Right forelimb (tissue), 1 donor: ENCODE measurements at regions not wholly inside any gene's neighbourhood (a gene's known extent, or its start where the extent isn't known, plus 50 kb on each side); places are given as distances from the start of the nearest gene placed in this dataset.
A peak's percentile ranks its signal among the peaks of the same experiment; 100 is the strongest.
"Not testable (repeated sequence)": the region's sequence is repeated elsewhere in the genome, so short reads cannot be mapped to it uniquely, and the experiment has no call there.

Source experiments
- DNase-seq: peaks from one replicate; pipeline ENCODE4 v3.0.0-alpha.2; 2018

DNA sequence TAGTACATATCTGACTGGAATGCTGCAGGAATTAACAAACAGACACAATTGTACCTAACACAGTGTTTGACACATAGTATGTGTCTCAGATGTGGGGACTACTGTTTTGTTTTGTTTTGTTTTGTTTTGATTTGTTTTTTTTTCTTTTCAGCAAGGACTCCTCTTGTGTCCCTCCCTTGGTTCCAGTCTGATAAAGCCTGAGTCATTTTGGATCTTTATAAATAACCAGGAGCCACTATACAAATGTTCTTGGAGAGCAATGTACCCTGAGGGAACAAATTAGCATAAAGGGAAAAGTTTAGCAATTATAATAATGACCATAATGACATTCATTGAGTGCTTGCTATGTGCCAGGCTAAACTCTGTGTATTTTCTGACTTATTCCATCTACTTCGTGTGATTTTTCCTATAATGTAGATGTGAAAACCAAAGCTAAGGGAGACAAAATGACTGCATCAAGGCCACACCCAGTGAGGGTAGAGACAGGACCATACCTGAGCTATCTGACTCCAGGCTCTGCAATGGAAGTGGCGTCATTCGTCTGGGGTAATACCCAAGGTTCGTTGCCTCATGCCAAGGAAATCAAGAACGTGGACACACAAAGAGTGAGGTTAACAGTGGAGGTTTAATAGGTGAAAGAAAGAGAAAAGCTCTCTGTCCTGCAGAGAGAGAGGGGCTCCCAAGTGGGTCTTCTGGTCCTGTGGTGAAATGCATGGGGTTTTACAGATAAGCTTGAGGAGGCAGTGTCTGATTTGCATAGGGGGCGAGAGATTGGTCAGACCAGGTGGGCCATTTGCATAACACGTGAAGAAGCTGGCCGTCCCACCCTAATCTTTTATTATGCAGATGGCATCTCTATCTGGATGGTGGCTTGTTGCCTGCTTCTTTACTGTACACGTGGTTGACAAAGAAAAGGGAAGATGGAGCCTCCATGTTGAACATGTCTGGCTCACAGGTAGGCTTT is 285.5 kb upstream of the SFSWAP start:
- DNase-seq: no peak

DNA sequence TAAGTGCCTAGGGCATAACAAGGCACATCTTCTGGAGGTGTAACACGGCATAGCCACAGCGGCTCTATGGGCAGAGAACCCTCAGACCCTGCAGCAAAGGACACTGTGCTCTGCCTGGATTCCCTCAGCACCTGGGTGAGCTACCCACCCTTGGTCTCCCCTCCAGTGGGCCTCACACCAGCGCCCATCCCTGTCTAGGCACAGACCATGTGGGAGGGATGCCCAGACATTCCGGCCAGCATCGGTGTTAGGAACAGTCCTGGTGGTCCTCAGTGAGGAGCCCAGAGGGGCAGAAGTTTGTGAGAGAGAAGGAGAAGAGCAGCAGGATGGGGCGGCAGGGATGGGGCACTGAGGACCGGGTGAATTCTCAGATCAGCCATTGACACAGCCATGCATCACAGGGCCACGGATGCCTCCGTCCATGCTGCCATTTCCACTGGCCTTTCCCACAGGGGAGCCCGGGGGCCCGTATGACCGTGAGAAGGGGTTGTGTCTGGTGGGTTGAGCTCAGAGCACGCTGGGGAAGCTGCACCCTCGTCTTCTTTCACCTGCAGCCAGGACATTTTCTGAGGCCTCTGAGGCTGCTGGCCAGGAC is 282.7 kb upstream of the SFSWAP start:
- DNase-seq: peak; percentile 25

- not testable (repeated sequence) for DNase-seq
Observed at GRCh38 chr12:131429221-131429620, 281.7 kb upstream of the SFSWAP start.

DNA sequence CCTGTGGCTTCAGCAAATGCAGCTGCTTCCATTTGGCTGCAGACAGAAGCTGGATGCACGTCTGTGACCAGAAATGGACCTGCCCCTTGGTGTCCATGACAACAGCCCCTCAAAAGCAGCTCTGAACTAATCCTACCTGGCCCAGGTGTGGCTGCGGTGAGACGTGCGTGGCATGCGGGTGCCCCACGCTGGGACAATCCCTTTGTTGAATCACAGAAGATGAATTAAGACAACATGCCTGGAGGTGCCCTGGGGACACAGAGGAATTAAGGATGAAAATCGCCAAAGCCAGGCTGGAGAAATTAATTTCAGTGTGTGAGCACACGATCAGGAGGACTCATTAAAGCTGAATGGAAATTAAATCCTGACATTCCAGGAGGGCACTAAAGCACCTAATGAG is 281.2 kb upstream of the SFSWAP start:
- DNase-seq: peak; percentile 3

DNA sequence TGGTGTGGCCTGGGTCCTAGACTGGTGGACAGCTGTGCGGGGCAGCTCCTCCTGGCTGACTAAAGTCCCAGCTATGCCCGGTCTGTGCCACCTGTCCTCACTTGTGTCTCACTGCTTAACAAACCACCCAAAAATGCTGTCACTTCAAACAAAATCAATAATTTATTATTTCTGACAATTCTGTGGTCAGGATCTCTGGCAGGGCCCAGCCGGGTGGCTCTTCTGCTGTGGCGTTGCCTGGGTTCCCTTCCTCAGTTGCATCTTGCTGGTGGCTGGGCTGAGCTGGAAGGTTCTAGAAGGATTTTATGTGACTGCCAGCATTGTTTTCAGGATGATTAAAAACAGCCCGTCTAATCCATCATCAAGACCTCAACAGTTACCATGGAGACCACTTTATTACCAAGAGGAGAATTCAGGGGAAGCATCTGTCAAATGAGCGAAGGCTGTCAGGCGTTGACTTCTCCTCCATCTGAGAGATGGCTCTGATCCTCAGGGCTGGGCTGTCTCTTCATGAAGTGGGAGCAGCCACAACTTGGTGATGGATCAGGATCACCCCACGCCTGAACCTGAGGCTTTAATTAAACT is 280.6 kb upstream of the SFSWAP start:
- DNase-seq: peak; percentile 35

DNA sequence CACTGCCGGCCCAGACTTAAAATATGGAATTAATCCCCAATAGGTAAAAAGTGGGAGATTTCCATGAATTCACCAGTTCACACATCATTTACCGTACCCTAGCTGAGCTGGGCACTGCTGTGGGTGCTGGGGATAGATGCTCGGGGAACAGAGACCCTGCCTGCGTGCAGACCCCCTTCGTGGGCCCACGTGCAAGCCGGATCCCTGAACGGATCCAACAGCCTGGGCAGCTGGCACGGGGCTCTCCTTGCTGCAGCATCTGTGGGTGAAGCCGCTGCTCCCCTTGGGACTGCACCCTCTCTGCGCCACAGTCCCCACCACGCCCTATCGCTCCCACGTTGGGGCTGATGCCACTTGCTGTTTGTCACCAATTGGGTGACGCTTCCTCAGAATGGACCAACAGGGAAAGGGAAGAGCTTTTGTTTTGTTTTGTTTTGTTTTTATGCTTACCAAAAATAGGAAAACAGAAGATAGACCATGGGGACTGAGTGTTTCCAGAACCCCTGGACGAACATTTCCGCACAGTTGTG is 279.7 kb upstream of the SFSWAP start:
- DNase-seq: peak; percentile 7

DNA sequence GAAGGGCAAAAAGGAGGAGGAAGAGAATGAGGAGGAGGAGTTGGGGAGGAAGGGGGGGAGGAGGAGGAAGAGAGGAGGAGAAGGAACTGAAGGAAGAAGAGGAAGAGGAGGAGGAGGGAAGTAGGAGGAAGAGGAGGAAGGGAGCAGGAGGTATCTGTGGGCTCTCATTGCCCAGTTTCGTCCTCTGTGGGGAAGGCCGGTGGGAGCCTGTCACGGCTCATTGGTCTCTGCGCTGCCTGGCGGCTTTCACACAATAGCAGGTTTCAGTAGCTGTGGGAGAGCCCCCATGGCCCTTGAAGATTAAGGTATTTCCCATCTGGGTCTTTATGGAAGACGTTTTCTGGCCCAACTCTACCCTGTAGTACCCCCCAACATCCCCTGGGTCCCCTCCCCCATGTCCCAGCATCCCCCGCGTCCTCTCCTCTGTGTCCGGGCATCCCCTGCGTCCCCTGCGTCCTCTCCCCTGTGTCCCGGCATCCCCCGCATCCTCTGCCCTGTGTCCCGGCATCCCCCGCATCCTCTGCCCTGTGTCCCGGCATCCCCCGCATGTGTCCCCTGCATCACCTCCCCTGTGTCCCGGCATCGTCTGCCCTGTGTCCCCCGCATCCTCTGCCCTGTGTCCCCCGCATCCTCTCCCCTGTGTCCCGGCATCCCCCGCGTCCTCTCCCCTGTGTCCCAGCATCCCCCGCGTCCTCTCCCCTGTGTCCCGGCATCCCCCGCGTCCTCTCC is 278.2 kb upstream of the SFSWAP start:
- peak; percentile 12 for DNase-seq

GRCh38 chr12:131434208-131435125 is 276.4 kb upstream of the SFSWAP start:
- DNase-seq: no peak

DNA sequence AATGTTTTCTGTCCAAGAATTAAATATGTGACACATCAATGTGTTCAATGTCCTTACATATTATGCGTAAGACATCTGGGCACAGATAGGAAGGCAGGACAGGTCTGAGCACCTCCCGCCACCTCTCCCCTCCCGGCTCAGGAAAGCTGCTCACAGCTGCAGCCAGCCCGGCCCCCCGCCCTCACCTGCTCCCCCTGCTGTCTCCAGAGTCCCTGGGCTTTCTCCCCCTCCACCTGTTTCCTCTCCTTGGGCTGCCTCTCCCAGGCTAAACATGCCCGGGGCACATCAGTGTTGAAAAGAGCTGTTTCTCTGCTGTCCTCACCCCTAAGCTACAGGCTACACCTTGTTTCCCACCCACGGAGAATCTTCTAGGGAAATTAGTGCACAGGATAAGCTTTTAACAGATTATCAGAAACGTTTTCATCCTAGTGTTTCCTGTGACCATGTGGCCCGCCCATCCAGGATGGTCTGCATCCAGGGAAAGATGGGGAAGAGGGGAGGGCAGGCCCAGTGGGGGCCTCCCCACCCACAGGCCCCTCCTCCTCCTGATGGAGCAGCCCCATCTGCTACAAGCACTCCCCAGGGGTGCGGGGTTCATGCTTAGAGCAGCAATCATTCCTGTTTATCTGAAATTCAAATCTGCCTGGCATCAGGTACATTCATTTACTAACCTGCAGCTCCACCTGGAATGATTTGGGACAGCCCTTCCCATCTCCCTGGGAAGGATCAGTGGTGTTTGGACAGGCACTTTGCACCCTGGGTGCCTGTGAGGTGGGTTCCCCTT is 273.8 kb upstream of the SFSWAP start:
- no peak for DNase-seq

- no peak for DNase-seq
Observed at GRCh38 chr12:131437706-131438492, 273.0 kb upstream of the SFSWAP start.

DNA sequence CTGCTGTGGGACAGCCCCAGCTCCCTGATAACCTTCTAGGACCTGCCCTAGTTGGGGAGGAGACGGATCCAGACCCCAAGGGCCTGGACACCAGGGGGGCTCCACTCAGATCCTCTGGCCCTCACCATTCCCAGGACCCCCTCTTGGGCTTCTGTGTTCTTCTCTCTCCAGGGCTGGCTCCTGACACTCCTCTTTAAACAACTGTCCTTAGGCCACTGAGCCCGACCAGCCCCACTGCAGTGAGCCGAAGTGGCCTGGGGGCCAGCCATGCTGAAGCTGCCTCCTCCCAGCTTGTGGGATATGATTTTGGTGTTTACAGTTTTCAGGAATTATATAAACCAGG is 272.4 kb upstream of the SFSWAP start:
- not testable (repeated sequence) for DNase-seq

DNA sequence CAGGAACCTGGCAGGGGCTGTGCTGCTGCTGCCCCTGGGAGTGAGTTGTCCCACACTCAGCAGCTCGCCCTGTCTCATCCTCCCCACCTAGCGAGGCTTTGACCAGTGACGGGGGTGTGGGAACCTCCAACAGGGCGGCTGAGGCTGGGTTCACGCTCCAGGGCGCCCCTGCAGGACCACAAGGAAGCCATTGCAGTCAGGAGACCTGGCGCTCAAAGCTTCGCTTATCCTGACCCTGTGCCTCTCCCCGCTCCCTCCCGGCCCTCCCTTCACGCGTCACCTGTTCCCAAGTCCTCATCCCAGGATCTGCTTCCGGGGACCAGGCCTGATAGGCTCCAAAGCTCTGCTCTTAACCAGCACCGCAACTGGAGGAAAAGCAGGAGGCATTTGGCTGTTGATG is 272.0 kb upstream of the SFSWAP start:
- no peak for DNase-seq

DNA sequence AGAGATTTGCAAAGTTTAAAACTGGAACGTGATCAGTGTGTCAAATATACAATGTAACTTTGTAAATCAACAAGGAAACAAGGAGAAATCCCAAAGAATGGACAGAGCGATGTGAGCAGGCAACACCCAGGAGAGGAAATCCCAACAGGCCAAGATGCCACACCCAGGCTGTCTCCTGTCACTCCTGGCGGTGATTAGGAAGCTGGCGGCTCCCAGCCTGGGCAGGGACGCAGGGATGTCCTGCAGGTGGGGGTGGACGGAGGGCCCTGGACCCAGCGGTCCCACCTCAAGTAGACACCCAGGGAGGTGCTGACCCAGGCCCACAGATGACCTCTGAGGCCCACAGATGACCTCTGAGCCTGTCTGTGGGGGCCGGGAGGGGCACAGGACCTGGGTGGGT is 271.1 kb upstream of the SFSWAP start:
- not testable (repeated sequence) for DNase-seq

- DNase-seq: not testable (repeated sequence)
Observed at GRCh38 chr12:131440209-131441059, 270.5 kb upstream of the SFSWAP start.

GRCh38 chr12:131441060-131441396 is 269.9 kb upstream of the SFSWAP start:
- DNase-seq: no peak

DNA sequence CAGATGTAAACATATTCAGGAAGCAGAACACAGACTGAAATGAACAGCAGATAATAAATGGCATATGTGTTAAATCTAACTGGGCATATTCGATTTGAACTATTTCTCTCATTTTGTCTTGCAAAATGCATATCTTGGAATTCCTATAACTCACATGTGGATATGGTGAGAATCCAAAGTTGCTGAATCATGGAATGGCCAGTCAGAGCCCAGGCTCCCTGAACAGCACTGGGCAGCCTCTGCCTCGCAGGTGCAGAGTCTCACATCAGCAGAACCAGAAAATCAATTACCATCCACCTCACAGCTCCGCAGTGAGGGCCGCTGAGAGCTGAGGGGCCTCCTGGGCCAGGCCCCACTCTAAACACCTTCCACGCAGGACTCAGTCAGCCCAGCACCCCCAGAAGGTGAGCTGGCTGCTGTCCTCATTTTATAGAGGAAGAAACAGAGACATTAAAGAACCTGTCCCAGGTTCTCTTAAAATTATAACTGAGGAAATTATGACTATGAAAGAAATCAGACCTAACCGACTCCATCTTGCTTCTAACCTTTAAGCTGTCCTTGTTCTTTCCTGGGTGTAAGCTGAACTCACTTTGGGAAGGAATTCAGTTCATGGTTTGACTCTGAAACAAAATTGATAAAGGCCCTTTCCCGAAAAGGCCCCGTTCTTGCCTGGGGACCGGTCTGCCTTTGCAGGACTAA is 269.1 kb upstream of the SFSWAP start:
- no peak for DNase-seq

DNA sequence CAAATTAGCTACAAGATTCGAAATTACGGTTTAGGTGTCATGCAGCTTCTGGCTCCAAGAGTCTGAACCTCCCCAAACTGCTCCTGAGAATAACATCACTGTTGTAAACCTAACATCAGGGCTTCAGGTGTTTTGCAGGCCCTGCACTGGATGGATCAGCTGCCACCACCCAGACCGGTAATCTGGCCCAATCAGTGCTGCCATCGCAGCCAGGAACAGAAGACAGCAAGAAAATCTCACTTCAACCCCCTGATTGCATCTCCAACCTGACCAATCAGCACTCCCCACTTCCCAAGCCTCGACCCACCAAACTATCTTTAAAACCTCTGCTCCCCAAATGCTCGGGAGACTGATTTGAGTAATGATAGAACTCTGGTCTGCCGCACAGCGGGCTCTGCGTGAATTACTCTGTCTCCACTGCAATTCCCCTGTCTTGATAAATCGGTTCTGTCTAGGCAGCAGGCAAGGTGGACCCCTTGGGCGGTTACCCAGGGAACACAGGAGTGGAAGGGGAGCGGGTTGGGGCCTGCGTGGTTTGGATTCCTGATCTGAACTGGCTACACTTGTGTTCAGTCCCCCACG is 268.5 kb upstream of the SFSWAP start:
- DNase-seq: no peak
